H9 (cell line): ENCODE measurements at regions not wholly inside any gene's neighbourhood (a gene's known extent, or its start where the extent isn't known, plus 50 kb on each side); places are given as distances from the start of the nearest gene placed in this dataset.
"Not testable (repeated sequence)": the region's sequence is repeated elsewhere in the genome, so short reads cannot be mapped to it uniquely, and the experiment has no call there.

Source experiments
- DNase-seq: peaks from one replicate; pipeline ENCODE4 v3.0.0-alpha.2; 2017
- H2AFZ ChIP-seq: one replicate; pipeline ENCODE4 v1.6.1; 2013; ENCODE audit warnings: mild to moderate bottlenecking, low read length, control low read depth, moderate library complexity
- H2AK5ac ChIP-seq: 2 replicates; pipeline ENCODE4 v1.6.1; 2013; ENCODE audit warnings: low read length, control low read depth, mixed read lengths; ENCODE audit not compliant: insufficient read length
- H2BK120ac ChIP-seq: one replicate; pipeline ENCODE4 v1.6.1; 2013; ENCODE audit warnings: low read depth, mild to moderate bottlenecking, low read length, control low read depth, inconsistent platforms; ENCODE audit not compliant: poor library complexity, severe bottlenecking
- H2BK12ac ChIP-seq: 2 replicates; pipeline ENCODE4 v1.6.1; 2013; ENCODE audit warnings: low read length, control low read depth, mixed read lengths, low read depth; ENCODE audit not compliant: insufficient read length
- H2BK15ac ChIP-seq: 2 replicates; pipeline ENCODE4 v1.6.1; 2013; ENCODE audit warnings: low read depth, low read length, control low read depth
- H2BK20ac ChIP-seq: one replicate; pipeline ENCODE4 v1.6.1; 2013; ENCODE audit warnings: low read depth, mild to moderate bottlenecking, low read length, control low read depth, inconsistent platforms; ENCODE audit not compliant: poor library complexity, severe bottlenecking
- H2BK5ac ChIP-seq: 2 replicates; pipeline ENCODE4 v1.6.1; 2013; ENCODE audit warnings: low read length, control low read depth, mixed read lengths; ENCODE audit not compliant: insufficient read length
- H3K14ac ChIP-seq: 2 replicates; pipeline ENCODE4 v1.6.1; 2013; ENCODE audit warnings: low read length, control low read depth; ENCODE audit not compliant: insufficient read depth
- H3K18ac ChIP-seq: 2 replicates; pipeline ENCODE4 v1.6.1; 2013; ENCODE audit warnings: low read depth, mild to moderate bottlenecking, mixed read lengths, low read length, control low read depth; ENCODE audit not compliant: insufficient read length
- H3K23ac ChIP-seq: 2 replicates; pipeline ENCODE4 v1.6.1; 2013; ENCODE audit warnings: low read length, control low read depth, mixed read lengths, low read depth; ENCODE audit not compliant: insufficient read length
- H3K23me2 ChIP-seq: 2 replicates; pipeline ENCODE4 v1.6.1; 2013; ENCODE audit warnings: low read depth, mild to moderate bottlenecking, mixed read lengths, low read length, control low read depth; ENCODE audit not compliant: insufficient read length, poor library complexity, severe bottlenecking
- H3K27ac ChIP-seq: 2 replicates; pipeline ENCODE4 v1.5.1; 2013; ENCODE audit warnings: low read length, control low read depth, mixed read lengths, low read depth; ENCODE audit not compliant: insufficient read length
- H3K27me3 ChIP-seq: 2 replicates; pipeline ENCODE4 v1.6.1; 2013; ENCODE audit warnings: low read length, control low read depth, inconsistent platforms; ENCODE audit not compliant: insufficient read depth
- H3K4ac ChIP-seq: 2 replicates; pipeline ENCODE4 v1.6.1; 2013; ENCODE audit warnings: low read depth, mild to moderate bottlenecking, control low read depth, inconsistent platforms, low read length, moderate library complexity
- H3K4me1 ChIP-seq: 2 replicates; pipeline ENCODE4 v1.6.1; 2013; ENCODE audit warnings: low read length, control low read depth, inconsistent platforms; ENCODE audit not compliant: insufficient read depth
- H3K4me2 ChIP-seq: 2 replicates; pipeline ENCODE4 v1.6.1; 2013; ENCODE audit warnings: low read length, control low read depth, mixed read lengths; ENCODE audit not compliant: insufficient read length, insufficient read depth
- H3K56ac ChIP-seq: 2 replicates; pipeline ENCODE4 v1.6.1; 2013; ENCODE audit warnings: low read depth, mild to moderate bottlenecking, mixed read lengths, low read length, control low read depth; ENCODE audit not compliant: insufficient read length
- H3K79me1 ChIP-seq: 2 replicates; pipeline ENCODE4 v1.6.1; 2013; ENCODE audit warnings: low read depth, mild to moderate bottlenecking, moderate library complexity, low read length, control low read depth, inconsistent platforms; ENCODE audit not compliant: insufficient read depth, poor library complexity, severe bottlenecking
- H3K79me2 ChIP-seq: 2 replicates; pipeline ENCODE4 v1.6.1; 2013; ENCODE audit warnings: low read length, control low read depth, inconsistent platforms; ENCODE audit not compliant: insufficient read depth
- H3K9ac ChIP-seq: 2 replicates; pipeline ENCODE4 v1.6.1; 2013; ENCODE audit warnings: low read length, control low read depth, mixed read lengths; ENCODE audit not compliant: insufficient read length; ENCODE audit errors: extremely low read depth
- H3K9me3 ChIP-seq: one replicate; pipeline ENCODE4 v1.6.1; 2013; ENCODE audit warnings: low read depth, low read length, inconsistent platforms; ENCODE audit not compliant: control insufficient read depth
- H3T11ph ChIP-seq: one replicate; pipeline ENCODE4 v1.6.1; 2013; ENCODE audit warnings: mild to moderate bottlenecking, low read length, control low read depth, inconsistent platforms
- H4K20me1 ChIP-seq: one replicate; pipeline ENCODE4 v1.6.1; 2013; ENCODE audit not compliant: control insufficient read depth, insufficient read length, insufficient read depth
- H4K5ac ChIP-seq: 2 replicates; pipeline ENCODE4 v1.6.1; 2013; ENCODE audit warnings: low read depth, mild to moderate bottlenecking, mixed read lengths, low read length, control low read depth; ENCODE audit not compliant: insufficient read length
- H4K8ac ChIP-seq: replicated peaks from 2 replicates; pipeline ENCODE4 v1.6.1; 2013; ENCODE audit warnings: low read length, control low read depth, mixed read lengths, low read depth; ENCODE audit not compliant: insufficient read length
- H4K91ac ChIP-seq: 2 replicates; pipeline ENCODE4 v1.6.1; 2013; ENCODE audit warnings: low read depth, mild to moderate bottlenecking, moderate library complexity, mixed read lengths, low read length, control low read depth; ENCODE audit not compliant: insufficient read length
- H3K27ac Mint-ChIP-seq, 3 experiments: 2 replicates in 2 of 3; 3 replicates in 1 of 3; pipeline ENCODE4 v1.8.0; 2020 to 2021; ENCODE audit warnings: mixed read lengths in 3 of 3, mild to moderate bottlenecking in 1 of 3, moderate library complexity in 1 of 3
- H3K27me3 Mint-ChIP-seq: 2 replicates; pipeline ENCODE4 v1.8.0; 2021; ENCODE audit warnings: low read depth, mild to moderate bottlenecking, moderate library complexity, mixed read lengths
- H3K36me3 Mint-ChIP-seq, 3 experiments: 2 replicates in 2 of 3; 3 replicates in 1 of 3; pipeline ENCODE4 v1.8.0; 2020 to 2021; ENCODE audit warnings: low read depth in 3 of 3, mixed read lengths in 3 of 3; ENCODE audit not compliant: insufficient read depth in 1 of 3
- H3K4me1 Mint-ChIP-seq, 2 experiments: 2 replicates each; pipeline ENCODE4 v1.8.0; 2020; ENCODE audit warnings: mixed read lengths in 2 of 2
- H3K4me3 Mint-ChIP-seq, 2 experiments: 2 replicates in 1 of 2; 3 replicates in 1 of 2; pipeline ENCODE4 v1.8.0; 2020 to 2021; ENCODE audit warnings: mild to moderate bottlenecking in 2 of 2, mixed read lengths in 2 of 2, moderate library complexity in 1 of 2
- H3K9me3 Mint-ChIP-seq, 2 experiments: 2 replicates in 1 of 2; 3 replicates in 1 of 2; pipeline ENCODE4 v1.8.0; 2020; ENCODE audit warnings: mild to moderate bottlenecking in 2 of 2, mixed read lengths in 2 of 2, moderate library complexity in 1 of 2
- CTCF ChIP-seq: fragments of 200-600 bp; sonication (generic); conservative IDR thresholded peaks from 3 replicates; pipeline ENCODE4 v1.8.0; 2021; ENCODE audit warnings: antibody characterized with exemption, mild to moderate bottlenecking
- WGBS: extraction: QIAGEN DNeasy Blood & Tissue Kit; methylation state at CpG from one replicate; pipeline ENCODE4 v1.1.7; 2013; ENCODE audit warnings: missing lambda C conversion rate, low lambda C conversion rate, mixed read lengths; ENCODE audit not compliant: insufficient read length; ENCODE audit errors: extremely low coverage; 5-methylcytosine and 5-hydroxymethylcytosine counted together

DNA sequence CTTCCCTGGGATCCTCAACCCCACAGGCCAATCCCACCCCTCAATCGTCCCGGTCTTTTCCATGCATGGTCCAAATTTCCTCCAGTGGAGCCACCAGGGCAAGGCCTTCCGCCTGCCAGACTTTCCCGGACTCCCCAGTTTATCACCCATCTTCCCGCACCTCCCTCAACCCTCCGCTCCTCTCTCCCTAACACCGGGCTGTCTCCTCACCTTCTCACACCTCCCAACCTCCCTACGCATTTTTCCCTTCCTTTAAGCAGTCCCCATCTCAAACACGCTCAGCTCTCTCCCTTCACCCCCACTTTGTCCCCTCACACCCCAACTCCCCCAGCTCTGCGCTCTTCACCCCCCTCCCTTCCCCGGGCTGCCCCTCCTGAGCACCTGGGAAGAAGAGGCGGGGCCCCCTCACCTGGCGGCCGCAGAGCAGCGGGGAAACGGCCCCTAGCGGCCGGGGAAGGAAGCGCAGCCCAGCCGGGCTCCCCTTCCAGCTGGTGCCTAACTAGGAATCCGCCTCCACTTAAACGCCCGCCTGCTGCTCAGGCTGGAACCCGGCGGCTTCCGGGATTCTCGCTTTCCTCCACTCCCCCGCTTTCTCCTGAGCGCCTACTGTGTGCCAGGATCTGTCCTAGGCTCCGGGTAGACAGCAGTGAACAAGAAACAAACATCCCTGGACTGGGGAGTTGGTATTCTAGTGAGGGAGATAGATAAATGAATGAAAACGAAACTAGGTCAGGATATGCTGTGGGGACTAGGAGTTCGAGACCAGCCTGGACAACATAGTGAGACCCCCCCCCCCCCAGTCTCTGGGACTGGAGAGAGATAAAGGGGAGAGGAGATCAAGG, 126.7 kb downstream of the CRLF3 start:
- not testable (repeated sequence) for H3K23me2 ChIP-seq, H2AK5ac ChIP-seq, H3K9me3 Mint-ChIP-seq, H3K9me3 ChIP-seq, H3T11ph ChIP-seq, H3K18ac ChIP-seq, H3K36me3 Mint-ChIP-seq, H4K20me1 ChIP-seq, H3K9ac ChIP-seq, H3K23ac ChIP-seq, H3K79me2 ChIP-seq, H2AFZ ChIP-seq, H4K91ac ChIP-seq, H2BK20ac ChIP-seq, H3K27ac ChIP-seq, H3K4ac ChIP-seq, H3K4me1 ChIP-seq, H2BK5ac ChIP-seq, H2BK12ac ChIP-seq, H3K79me1 ChIP-seq, H2BK15ac ChIP-seq, H4K8ac ChIP-seq, H3K14ac ChIP-seq, H3K27me3 ChIP-seq, H3K56ac ChIP-seq, H2BK120ac ChIP-seq, H4K5ac ChIP-seq
- DNase-seq, result peak; percentile 97
- Mint-ChIP-seq H3K27ac (peak overlapping the region in 1 of 3 experiments; percentile 12; a peak in 3 of 7 replicates), H3K27me3 (peaks cover 17% of the 10 kb centered on the region), H3K4me3 (peak overlapping the region; percentile 54 to 71), H3K4me1 (peaks cover 31 to 40% of the 10 kb centered on the region in 2 experiments)
- no CpG with 5 or more reads among the region's 32 CpGs for WGBS
- H3K4me2 ChIP-seq, result peak overlapping the region; percentile 66
- peak; percentile 92 for TF ChIP-seq CTCF
